ENCODE measurements at regions not wholly inside any gene's neighbourhood (a gene's known extent, or its start where the extent isn't known, plus 50 kb on each side); places are given as distances from the start of the nearest gene placed in this dataset.

DNA sequence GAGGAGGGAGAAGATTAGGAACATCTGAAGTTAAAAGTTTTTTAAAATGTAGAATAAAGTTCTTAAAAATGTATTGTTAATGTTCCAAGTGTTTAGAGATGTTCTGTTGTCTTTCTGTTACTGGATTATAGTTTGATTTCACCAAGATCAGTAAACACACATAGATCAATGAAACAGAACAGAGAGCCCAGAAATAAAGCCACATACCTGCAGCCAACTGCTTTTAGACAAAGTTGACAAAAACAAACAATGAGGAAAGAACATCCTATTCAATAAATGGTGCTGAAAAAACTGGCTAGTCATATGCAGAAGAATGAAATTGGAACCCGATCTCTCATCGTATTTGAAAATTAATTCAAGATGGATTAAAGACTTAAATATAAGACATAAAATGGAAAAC is 966.3 kb upstream of the POU3F4 start:
- TF ChIP-seq, protein P1, sequence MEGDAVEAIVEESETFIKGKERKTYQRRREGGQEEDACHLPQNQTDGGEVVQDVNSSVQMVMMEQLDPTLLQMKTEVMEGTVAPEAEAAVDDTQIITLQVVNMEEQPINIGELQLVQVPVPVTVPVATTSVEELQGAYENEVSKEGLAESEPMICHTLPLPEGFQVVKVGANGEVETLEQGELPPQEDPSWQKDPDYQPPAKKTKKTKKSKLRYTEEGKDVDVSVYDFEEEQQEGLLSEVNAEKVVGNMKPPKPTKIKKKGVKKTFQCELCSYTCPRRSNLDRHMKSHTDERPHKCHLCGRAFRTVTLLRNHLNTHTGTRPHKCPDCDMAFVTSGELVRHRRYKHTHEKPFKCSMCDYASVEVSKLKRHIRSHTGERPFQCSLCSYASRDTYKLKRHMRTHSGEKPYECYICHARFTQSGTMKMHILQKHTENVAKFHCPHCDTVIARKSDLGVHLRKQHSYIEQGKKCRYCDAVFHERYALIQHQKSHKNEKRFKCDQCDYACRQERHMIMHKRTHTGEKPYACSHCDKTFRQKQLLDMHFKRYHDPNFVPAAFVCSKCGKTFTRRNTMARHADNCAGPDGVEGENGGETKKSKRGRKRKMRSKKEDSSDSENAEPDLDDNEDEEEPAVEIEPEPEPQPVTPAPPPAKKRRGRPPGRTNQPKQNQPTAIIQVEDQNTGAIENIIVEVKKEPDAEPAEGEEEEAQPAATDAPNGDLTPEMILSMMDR (IDR thresholded peaks at IDR 0.05; ENCODE audit: control extremely low read depth in 1 of 3, insufficient read depth in 1 of 3, low read depth in 1 of 3, low read length in 3 of 3): no peak
- TF ChIP-seq POLR2A (IDR thresholded peaks at IDR 0.05; ENCODE audit: control extremely low read depth in 1 of 2, low read depth in 2 of 2, low read length in 2 of 2): no peak
- no peak for TF ChIP-seq RNF2 (IDR thresholded peaks at IDR 0.05; ENCODE audit: borderline replicate concordance, low read depth, low read length, missing control alignments, poor library complexity, severe bottlenecking)
- no peak for TF ChIP-seq SP2 (IDR thresholded peaks at IDR 0.05; ENCODE audit: low read length)
- TF ChIP-seq CHD1 (IDR thresholded peaks at IDR 0.05; ENCODE audit: low read depth, low read length): no peak

Data from H1 (cell line).